T-cell (primary cell): ENCODE measurements at regions not wholly inside any gene's neighbourhood (a gene's known extent, or its start where the extent isn't known, plus 50 kb on each side); places are given as distances from the start of the nearest gene placed in this dataset.

Experiments used
- ATAC-seq, 4 experiments: fragments of 200-7000 bp in 3 of 4; fragments of 150-1000 bp in 1 of 4; cut with Tn5 transposase; replicated peaks in 1 of 4; 1 replicate in 3 of 4; 2 replicates in 1 of 4; pipeline ENCODE4 v1.10.0; 2021; ENCODE audit warnings: moderate library complexity in 3 of 4, mild to moderate bottlenecking in 2 of 4, moderate number of reproducible peaks in 1 of 4
- CTCF ChIA-PET, 2 donors: fragments of 300-600 bp; sonication (Branson Sonifier 250); formaldehyde crosslinking; loops; one replicate each; lab custom pipeline; 2022; ENCODE audit warnings: antibody characterized with exemption in 2 of 2; lab: Charles Lee
- POLR2A ChIA-PET, 2 donors: fragments of 300-600 bp; sonication (Branson Sonifier 250); formaldehyde crosslinking; loops; one replicate each; lab custom pipeline; 2022; ENCODE audit warnings: antibody characterized with exemption in 2 of 2; lab: Charles Lee
- DNase-seq, 35 experiments: peaks; one replicate each; pipeline versions ENCODE4 v3.0.0 to v3.0.0-alpha.2; 2013 to 2023
- H3K27ac ChIP-seq: one replicate; pipeline ENCODE4 v1.5.1; 2013; ENCODE audit warnings: low read length
- H3K27me3 ChIP-seq, 2 experiments: replicated peaks in 1 of 2; 1 replicate in 1 of 2; 2 replicates in 1 of 2; pipeline versions ENCODE4 v1.6.1 to v1.7.0; 2013; ENCODE audit warnings: low read length in 1 of 2, mixed read lengths in 1 of 2; ENCODE audit not compliant: control insufficient read depth in 2 of 2, insufficient read depth in 2 of 2; ENCODE audit errors: extremely low read depth in 1 of 2
- H3K36me3 ChIP-seq, 2 donors: 1 replicate in 1 of 2; 2 replicates in 1 of 2; pipeline versions ENCODE4 v1.6.1 to v1.7.0; 2013; ENCODE audit warnings: low read length in 1 of 2; ENCODE audit not compliant: control insufficient read depth in 2 of 2, insufficient read depth in 1 of 2; ENCODE audit errors: extremely low read depth in 1 of 2
- H3K4me1 ChIP-seq, 2 experiments: 1 replicate in 1 of 2; 2 replicates in 1 of 2; pipeline versions ENCODE4 v1.6.1 to v1.7.0; 2013; ENCODE audit warnings: low read length in 2 of 2, mixed read lengths in 1 of 2; ENCODE audit not compliant: insufficient read depth in 2 of 2, control insufficient read depth in 1 of 2; ENCODE audit errors: extremely low read depth in 1 of 2
- H3K4me3 ChIP-seq, 2 donors: 1 replicate in 1 of 2; 2 replicates in 1 of 2; pipeline versions ENCODE4 v1.5.1 to v1.7.0; 2013; ENCODE audit warnings: mild to moderate bottlenecking in 2 of 2, low read length in 1 of 2, moderate library complexity in 1 of 2; ENCODE audit not compliant: control insufficient read depth in 1 of 2; ENCODE audit errors: extremely low read depth in 1 of 2
- H3K9me3 ChIP-seq: 2 replicates; pipeline ENCODE4 v1.7.0; 2013
- H3K27ac Mint-ChIP-seq, 2 donors: one replicate each; pipeline ENCODE4 v1.8.0; 2020 to 2021; ENCODE audit warnings: mild to moderate bottlenecking in 2 of 2, mixed read lengths in 2 of 2
- H3K27me3 Mint-ChIP-seq, 2 donors: one replicate each; pipeline ENCODE4 v1.8.0; 2021 to 2022; ENCODE audit warnings: mixed read lengths in 2 of 2
- H3K36me3 Mint-ChIP-seq: one replicate; pipeline ENCODE4 v1.8.0; 2021; ENCODE audit warnings: mixed read lengths
- H3K4me1 Mint-ChIP-seq, 3 donors: one replicate each; pipeline ENCODE4 v1.8.0; 2020 to 2022; ENCODE audit warnings: mixed read lengths in 3 of 3, mild to moderate bottlenecking in 1 of 3
- H3K4me3 Mint-ChIP-seq, 3 donors: one replicate each; pipeline ENCODE4 v1.8.0; 2020 to 2022; ENCODE audit warnings: mild to moderate bottlenecking in 3 of 3, mixed read lengths in 3 of 3, moderate library complexity in 3 of 3
- H3K9me3 Mint-ChIP-seq, 3 donors: one replicate each; pipeline ENCODE4 v1.8.0; 2020 to 2022; ENCODE audit warnings: mixed read lengths in 3 of 3
- WGBS: methylation state at CpG from one replicate; pipeline ENCODE4 v1.1.5; 2013; ENCODE audit warnings: missing lambda C conversion rate; ENCODE audit not compliant: insufficient coverage; 5-methylcytosine and 5-hydroxymethylcytosine counted together

DNA sequence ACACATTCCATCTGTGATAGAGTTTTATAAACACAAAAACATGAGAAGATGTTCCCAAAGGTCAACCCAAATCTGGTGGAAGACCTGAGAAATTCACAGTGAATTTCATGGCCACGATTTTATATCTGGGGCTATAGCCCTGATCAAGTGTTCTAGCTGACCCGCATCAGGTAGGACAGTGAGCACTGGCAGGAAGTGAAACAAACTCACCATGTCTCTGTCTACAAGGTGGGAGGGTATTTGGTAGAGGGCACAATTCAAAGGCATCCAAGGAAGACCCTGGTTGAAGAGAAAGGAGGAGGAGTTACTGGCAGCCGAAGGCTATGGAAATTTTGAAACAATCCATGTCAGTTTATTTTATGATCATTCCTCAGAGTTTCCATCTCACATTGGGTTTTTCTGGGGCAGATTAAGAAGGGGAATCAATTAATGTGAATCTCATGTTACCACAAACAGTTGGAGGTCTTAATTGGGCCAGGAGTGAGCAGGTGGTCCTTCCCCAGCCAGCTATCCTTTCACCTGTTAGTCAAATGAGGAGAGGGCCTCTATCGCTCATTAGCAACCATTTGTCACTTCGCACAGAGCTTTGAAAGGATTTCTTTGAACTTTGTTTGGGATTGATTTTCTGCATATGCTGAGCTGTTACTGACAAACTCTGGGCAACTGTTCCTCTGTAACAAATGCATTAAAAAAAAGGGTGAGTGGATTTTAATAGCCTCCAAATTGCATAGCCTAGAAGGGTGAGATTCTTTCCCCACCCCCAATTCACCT, 612.0 kb upstream of the CLINT1 start:
- DNase-seq (no peak), ATAC-seq (no peak)
- no peak overlapping the region for H3K27ac ChIP-seq
- Mint-ChIP-seq H3K36me3 (no peaks in the 10 kb centered on the region), H3K4me1 (peaks cover 0 to 14% (median 0%) of the 10 kb centered on the region in 3 donors), H3K9me3 (no peaks in the 10 kb centered on the region), H3K4me3 (no peak overlapping the region), H3K27ac (no peak overlapping the region), H3K27me3 (no peaks in the 10 kb centered on the region)
- H3K4me3 ChIP-seq: no peak overlapping the region
- no peaks in the 10 kb centered on the region for H3K4me1 ChIP-seq
- no peaks in the 10 kb centered on the region for H3K27me3 ChIP-seq
- POLR2A ChIA-PET: no interaction called here
- CTCF ChIA-PET: no interaction called here
- H3K36me3 ChIP-seq: no peaks in the 10 kb centered on the region
- 100% methylated on average over 2 of the region's 5 CpGs for whole genome bisulfite sequencing
- H3K9me3 ChIP-seq: no peaks in the 10 kb centered on the region

DNA sequence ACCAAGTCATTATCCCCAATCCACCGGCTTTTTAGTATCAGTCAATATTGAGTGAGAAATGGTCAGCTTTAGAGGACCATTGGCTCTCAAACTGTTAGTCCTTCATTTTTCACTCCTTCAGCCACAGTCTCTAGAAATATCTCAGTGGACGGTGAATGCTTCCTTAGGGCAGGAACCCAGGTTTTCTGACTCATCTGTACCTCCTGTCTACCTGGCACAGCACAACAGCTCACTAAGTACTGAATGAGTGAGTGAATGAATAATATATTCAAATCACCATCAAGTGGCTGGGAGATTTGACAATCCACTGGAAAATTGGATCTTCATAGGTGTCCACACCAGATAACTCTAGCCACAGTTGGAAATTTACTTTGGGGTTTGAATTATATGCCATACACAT, 609.5 kb upstream of the CLINT1 start:
- Mint-ChIP-seq H3K27ac (no peak overlapping the region), H3K9me3 (no peaks in the 10 kb centered on the region), H3K4me1 (peaks cover 0 to 22% (median 0%) of the 10 kb centered on the region in 3 donors), H3K36me3 (no peaks in the 10 kb centered on the region), H3K27me3 (no peaks in the 10 kb centered on the region), H3K4me3 (no peak overlapping the region)
- Histone ChIP-seq H3K27me3 (no peaks in the 10 kb centered on the region), H3K27ac (no peak overlapping the region), H3K36me3 (no peaks in the 10 kb centered on the region), H3K4me1 (no peaks in the 10 kb centered on the region), H3K4me3 (no peak overlapping the region), H3K9me3 (no peaks in the 10 kb centered on the region)
- DNase-seq (no peak), ATAC-seq (no peak)
- ChIA-PET CTCF (no interaction called here), POLR2A (no interaction called here)
- 100% methylated on average over 1 of the region's 2 CpGs for WGBS

DNA sequence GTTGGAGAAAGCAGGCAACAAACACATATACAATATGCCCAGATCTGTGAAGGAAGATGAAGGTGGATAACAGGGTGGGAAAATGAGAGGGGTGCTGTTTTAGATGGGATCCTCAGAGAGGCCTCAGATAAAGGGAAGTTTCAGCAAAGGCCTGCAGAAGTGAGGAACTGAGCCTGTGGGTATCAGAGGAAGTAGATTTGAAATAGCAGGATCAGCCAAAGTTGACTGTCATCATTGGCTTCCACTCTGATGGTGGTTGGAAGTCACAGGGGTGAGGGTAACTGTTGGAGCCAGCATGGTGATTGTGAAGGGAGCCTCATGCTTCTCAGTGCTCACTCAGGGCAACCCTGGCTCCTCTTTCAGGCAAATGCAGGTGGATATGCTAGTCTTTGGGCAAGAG, 607.2 kb upstream of the CLINT1 start:
- no peaks in the 10 kb centered on the region for H3K27me3 Mint-ChIP-seq
- ChIA-PET POLR2A (no interaction called here), CTCF (no interaction called here)
- Histone ChIP-seq H3K27ac (no peak overlapping the region), H3K4me3 (no peak overlapping the region), H3K36me3 (no peaks in the 10 kb centered on the region), H3K27me3 (no peaks in the 10 kb centered on the region), H3K9me3 (no peaks in the 10 kb centered on the region), H3K4me1 (no peaks in the 10 kb centered on the region)
- no peak overlapping the region for H3K4me3 Mint-ChIP-seq
- DNase-seq: no peak
- H3K36me3 Mint-ChIP-seq: no peaks in the 10 kb centered on the region
- ATAC-seq: no peak
- no peaks in the 10 kb centered on the region for H3K9me3 Mint-ChIP-seq
- peaks cover 0 to 22% (median 0%) of the 10 kb centered on the region in 3 donors for H3K4me1 Mint-ChIP-seq
- no peak overlapping the region for H3K27ac Mint-ChIP-seq

DNA sequence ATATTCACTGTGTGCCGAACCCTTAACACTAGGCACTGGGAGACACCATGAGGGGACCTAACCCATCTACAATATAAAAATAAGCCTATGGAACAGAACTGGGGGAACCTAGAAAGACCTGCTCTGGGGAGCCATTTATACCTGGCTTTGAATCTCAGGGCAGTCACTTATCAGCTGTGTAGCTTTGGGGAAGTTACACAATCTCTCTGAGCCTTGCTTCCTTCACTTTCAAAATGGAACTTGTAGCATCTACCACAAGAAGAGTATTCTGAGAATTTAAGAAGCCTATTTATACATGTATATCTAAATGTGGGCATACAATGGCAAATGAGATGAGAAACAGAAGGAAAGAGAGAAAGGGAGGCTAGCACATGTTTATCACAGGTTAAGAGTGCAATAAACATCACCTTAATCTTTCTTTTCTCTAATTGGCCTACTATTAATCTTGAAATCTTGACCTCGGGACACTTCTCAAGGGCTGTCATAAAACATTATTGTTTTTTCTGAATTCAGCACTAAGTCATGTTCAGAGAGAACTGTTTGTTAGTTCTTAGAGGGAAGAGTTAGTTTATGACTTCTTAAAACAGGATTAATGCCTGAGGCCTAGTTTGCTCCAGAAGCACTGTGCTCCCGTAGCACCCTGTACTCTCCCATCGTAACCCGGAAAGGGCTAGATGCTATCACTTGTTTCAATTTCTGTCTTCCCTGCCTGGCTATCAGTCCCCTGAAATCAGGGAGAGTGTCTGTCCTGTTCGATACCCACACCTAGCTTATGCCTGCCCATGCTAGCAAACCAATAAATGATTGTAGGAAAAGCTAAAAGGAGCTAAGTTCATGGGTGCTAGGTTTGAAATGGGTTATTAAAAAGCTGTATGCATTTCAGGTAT, 606.4 kb upstream of the CLINT1 start:
- 100% methylated on average over 1 of the region's 6 CpGs for WGBS
- no peaks in the 10 kb centered on the region for H3K9me3 Mint-ChIP-seq
- ATAC-seq: no peak
- no peaks in the 10 kb centered on the region for H3K27me3 ChIP-seq
- no peak overlapping the region for H3K27ac Mint-ChIP-seq
- no peaks in the 10 kb centered on the region for H3K36me3 Mint-ChIP-seq
- no peaks in the 10 kb centered on the region for H3K4me1 ChIP-seq
- DNase-seq: no peak
- CTCF ChIA-PET: no interaction called here
- POLR2A ChIA-PET: no interaction called here
- H3K27me3 Mint-ChIP-seq: no peaks in the 10 kb centered on the region
- no peaks in the 10 kb centered on the region for H3K36me3 ChIP-seq
- H3K4me3 Mint-ChIP-seq: no peak overlapping the region
- no peak overlapping the region for H3K4me3 ChIP-seq
- no peaks in the 10 kb centered on the region for H3K9me3 ChIP-seq
- no peak overlapping the region for H3K27ac ChIP-seq
- peaks cover 0 to 22% (median 0%) of the 10 kb centered on the region in 3 donors for H3K4me1 Mint-ChIP-seq

DNA sequence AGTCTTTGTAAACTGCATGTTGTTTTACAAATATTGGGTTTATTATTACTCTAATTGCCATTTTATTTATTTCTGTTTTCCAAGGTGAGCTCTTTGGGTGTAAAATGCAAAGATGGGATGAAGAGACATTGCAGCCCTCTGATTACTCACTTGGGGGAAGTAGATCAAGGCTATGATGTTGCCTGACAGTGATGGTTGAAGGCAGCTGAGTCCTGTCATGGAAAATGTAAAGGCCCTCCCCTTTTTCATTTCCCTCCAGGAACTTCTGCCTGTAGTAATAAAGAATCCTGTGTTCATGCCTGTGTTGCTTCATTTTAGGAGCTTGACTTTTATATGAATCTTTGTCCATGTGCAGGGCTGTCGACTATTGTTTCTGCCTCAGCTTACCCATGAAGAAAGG, 605.4 kb upstream of the CLINT1 start:
- Mint-ChIP-seq H3K9me3 (no peaks in the 10 kb centered on the region), H3K4me3 (no peak overlapping the region), H3K27ac (no peak overlapping the region), H3K27me3 (no peaks in the 10 kb centered on the region), H3K4me1 (peaks cover 0 to 22% (median 0%) of the 10 kb centered on the region in 3 donors), H3K36me3 (no peaks in the 10 kb centered on the region)
- Histone ChIP-seq H3K9me3 (no peaks in the 10 kb centered on the region), H3K36me3 (no peaks in the 10 kb centered on the region), H3K27ac (no peak overlapping the region), H3K4me1 (no peaks in the 10 kb centered on the region), H3K27me3 (no peaks in the 10 kb centered on the region), H3K4me3 (no peak overlapping the region)
- CTCF ChIA-PET: no interaction called here
- POLR2A ChIA-PET: no interaction called here
- DNase-seq (no peak), ATAC-seq (no peak)
- WGBS: no CpG with 5 or more reads among the region's 1 CpG

DNA sequence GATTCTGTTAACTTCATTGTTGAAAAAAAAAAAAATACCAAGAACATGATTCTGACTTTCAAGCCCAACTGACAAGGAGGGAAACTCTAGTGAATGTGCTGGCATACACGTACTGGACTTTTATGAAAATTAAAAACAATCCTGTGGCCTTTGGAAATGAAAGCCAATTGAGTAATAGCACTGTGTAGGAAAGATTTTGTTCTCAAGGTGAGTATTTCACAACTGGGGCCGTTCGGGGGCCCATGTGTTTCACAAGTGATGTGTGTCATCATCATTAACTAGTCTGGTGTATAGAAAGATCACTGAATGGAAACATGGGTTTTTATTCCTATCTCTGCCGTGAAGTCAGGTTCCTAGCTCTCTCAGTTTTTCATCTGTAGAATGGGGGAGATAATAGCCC, 605.0 kb upstream of the CLINT1 start:
- DNase-seq (no peak), ATAC-seq (no peak)
- no peaks in the 10 kb centered on the region for H3K9me3 Mint-ChIP-seq
- Histone ChIP-seq H3K36me3 (no peaks in the 10 kb centered on the region), H3K27me3 (no peaks in the 10 kb centered on the region), H3K27ac (no peak overlapping the region), H3K9me3 (no peaks in the 10 kb centered on the region), H3K4me1 (no peaks in the 10 kb centered on the region), H3K4me3 (no peak overlapping the region)
- H3K27me3 Mint-ChIP-seq: no peaks in the 10 kb centered on the region
- no peak overlapping the region for H3K4me3 Mint-ChIP-seq
- no peak overlapping the region for H3K27ac Mint-ChIP-seq
- WGBS: 36% methylated on average over 3 of the region's 4 CpGs
- CTCF ChIA-PET: interaction anchor here in 1 of 2 donors (0.5 kb wide), 1 partner anchor 17 kb away, joined by 3 read pairs; no protein-coding TSS in a partner anchor
- POLR2A ChIA-PET: interaction anchor here in 1 of 2 donors (0.5 kb wide), 1 partner anchor 1476 kb away, joined by 4 read pairs; no protein-coding TSS in a partner anchor
- H3K36me3 Mint-ChIP-seq: no peaks in the 10 kb centered on the region
- H3K4me1 Mint-ChIP-seq: peaks cover 0 to 22% (median 0%) of the 10 kb centered on the region in 3 donors
